DOHH2 (cell line): ENCODE measurements at regions not wholly inside any gene's neighbourhood (a gene's known extent, or its start where the extent isn't known, plus 50 kb on each side); places are given as distances from the start of the nearest gene placed in this dataset.

Experiments
- H3F3A ChIP-seq: fragments of 200-600 bp; sonication (generic), shearing (Covaris generic); 2 replicates; pipeline ENCODE4 v1.6.0; 2016; ENCODE audit warnings: antibody characterized with exemption, mild to moderate bottlenecking; ENCODE audit not compliant: control insufficient read depth, insufficient read depth
- H3K27ac ChIP-seq: fragments of 200-600 bp; sonication (generic); 2 replicates; pipeline ENCODE4 v1.5.1; 2014; ENCODE audit warnings: low read depth, mild to moderate bottlenecking, low read length, moderate library complexity
- H3K27me3 ChIP-seq: fragments of 200-600 bp; sonication (generic); 2 replicates; pipeline ENCODE4 v1.6.1; 2014; ENCODE audit warnings: mild to moderate bottlenecking, low read length, mixed read lengths; ENCODE audit not compliant: control insufficient read depth
- H3K36me3 ChIP-seq: fragments of 200-600 bp; sonication (generic); 2 replicates; pipeline ENCODE4 v1.6.1; 2014; ENCODE audit warnings: mild to moderate bottlenecking, low read length, moderate library complexity, mixed read lengths; ENCODE audit not compliant: control insufficient read depth
- H3K4me1 ChIP-seq: fragments of 200-600 bp; sonication (generic); 2 replicates; pipeline ENCODE4 v1.6.1; 2014; ENCODE audit warnings: mild to moderate bottlenecking, low read length, mixed read lengths; ENCODE audit not compliant: control insufficient read depth
- H3K4me2 ChIP-seq: fragments of 200-600 bp; sonication (generic); 2 replicates; pipeline ENCODE4 v1.6.0; 2014; ENCODE audit warnings: mild to moderate bottlenecking, low read length, moderate library complexity
- H3K4me3 ChIP-seq: fragments of 200-600 bp; sonication (generic); 2 replicates; pipeline ENCODE4 v1.5.1; 2014; ENCODE audit warnings: mild to moderate bottlenecking, low read length, mixed read lengths
- H3K79me2 ChIP-seq: fragments of 200-600 bp; sonication (generic); 2 replicates; pipeline ENCODE4 v1.6.1; 2014; ENCODE audit warnings: mild to moderate bottlenecking, low read length, mixed read lengths; ENCODE audit not compliant: control insufficient read depth
- H3K9me2 ChIP-seq: fragments of 200-600 bp; sonication (generic); replicated peaks from 2 replicates; pipeline ENCODE4 v1.6.1; 2014; ENCODE audit warnings: mild to moderate bottlenecking, low read length, mixed read lengths; ENCODE audit not compliant: control insufficient read depth
- H3K9me3 ChIP-seq: fragments of 200-600 bp; sonication (generic); 2 replicates; pipeline ENCODE4 v1.6.1; 2014; ENCODE audit warnings: antibody characterized with exemption, low read length, mixed read lengths; ENCODE audit not compliant: control insufficient read depth, insufficient read depth
- H4K20me1 ChIP-seq: fragments of 200-600 bp; sonication (generic); 2 replicates; pipeline ENCODE4 v1.6.0; 2014; ENCODE audit warnings: low read depth, mild to moderate bottlenecking, antibody characterized with exemption, low read length, moderate library complexity; ENCODE audit not compliant: control insufficient read depth, insufficient read depth
- CTCF ChIP-seq: fragments of 200-600 bp; sonication (generic); IDR thresholded peaks from one replicate; pipeline ENCODE4 v1.5.1; 2014; ENCODE audit warnings: antibody characterized with exemption, mild to moderate bottlenecking, low read depth, low read length; ENCODE audit not compliant: poor library complexity, severe bottlenecking
- EZH2phosphoT487 ChIP-seq: fragments of 200-600 bp; sonication (generic); IDR thresholded peaks from 2 replicates; pipeline ENCODE4 v1.6.1; 2017; ENCODE audit warnings: borderline replicate concordance, mild to moderate bottlenecking, antibody characterized with exemption, low read length, moderate library complexity, mixed read lengths

DNA sequence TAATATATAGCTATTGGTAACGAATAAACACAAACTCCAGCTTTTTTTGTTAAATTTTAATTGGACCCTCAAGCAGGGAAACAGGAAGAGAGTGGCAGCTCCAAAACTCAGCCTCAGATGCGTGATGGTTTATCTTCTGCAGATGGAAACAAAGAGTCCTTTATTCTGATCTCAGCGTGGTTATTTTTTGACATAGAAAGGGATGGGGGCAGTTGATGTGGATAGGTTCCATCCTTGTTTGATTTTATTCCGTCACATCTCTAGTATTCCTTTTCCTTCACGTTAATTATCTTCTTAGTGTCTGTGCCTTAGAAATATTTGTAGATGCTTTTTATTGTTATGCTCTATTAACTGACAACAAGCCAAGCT lies 447.6 kb upstream of the SEL1L start:
- Histone ChIP-seq H3K4me3 (no peak overlapping the region), H3K79me2 (no peaks in the 10 kb centered on the region), H4K20me1 (no peaks in the 10 kb centered on the region), H3K36me3 (no peaks in the 10 kb centered on the region), H3K9me3 (no peaks in the 10 kb centered on the region), H3K9me2 (no peaks in the 10 kb centered on the region), H3K4me2 (no peak overlapping the region), H3K27ac (no peak overlapping the region), H3F3A (no peaks in the 10 kb centered on the region), H3K27me3 (no peaks in the 10 kb centered on the region), H3K4me1 (no peaks in the 10 kb centered on the region)
- no peak for TF ChIP-seq CTCF
- no peak for TF ChIP-seq EZH2phosphoT487

DNA sequence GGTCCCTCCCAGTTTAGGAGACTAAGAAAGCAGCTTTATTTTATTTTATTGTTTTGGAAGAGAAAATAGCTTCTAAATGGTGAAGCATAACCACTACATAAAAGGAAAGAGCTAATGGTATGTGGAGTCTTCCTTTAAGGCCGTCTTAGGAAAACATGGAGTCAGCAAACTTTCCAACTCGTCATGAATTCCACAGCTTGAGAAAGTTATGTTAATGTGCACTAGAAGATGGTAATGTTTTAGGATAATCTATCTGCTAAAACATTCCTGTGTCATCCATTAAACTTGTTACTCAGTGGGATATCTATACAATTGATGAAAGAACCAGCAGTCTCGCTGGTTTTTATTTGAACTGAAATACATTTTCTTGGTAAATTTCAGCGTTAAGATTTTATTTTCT lies 448.4 kb upstream of the SEL1L start:
- Histone ChIP-seq H3K79me2 (no peaks in the 10 kb centered on the region), H3K27me3 (no peaks in the 10 kb centered on the region), H4K20me1 (no peaks in the 10 kb centered on the region), H3K9me3 (no peaks in the 10 kb centered on the region), H3K27ac (no peak overlapping the region), H3K4me3 (no peak overlapping the region), H3K9me2 (no peaks in the 10 kb centered on the region), H3K4me1 (no peaks in the 10 kb centered on the region), H3K36me3 (no peaks in the 10 kb centered on the region), H3F3A (no peaks in the 10 kb centered on the region), H3K4me2 (no peak overlapping the region)
- TF ChIP-seq CTCF (no peak), EZH2phosphoT487 (no peak)

GRCh38 chr14:81986005-81986404 lies 452.4 kb upstream of the SEL1L start:
- Histone ChIP-seq H3K9me3 (no peaks in the 10 kb centered on the region), H3K4me2 (no peak overlapping the region), H3K27ac (no peak overlapping the region), H3K27me3 (0 out of 2 replicates have a peak, but pooled peaks cover 2% of the 10 kb centered on the region), H3K4me3 (no peak overlapping the region), H4K20me1 (no peaks in the 10 kb centered on the region), H3K36me3 (no peaks in the 10 kb centered on the region), H3K4me1 (no peaks in the 10 kb centered on the region), H3K9me2 (no peaks in the 10 kb centered on the region), H3K79me2 (no peaks in the 10 kb centered on the region), H3F3A (no peaks in the 10 kb centered on the region)
- TF ChIP-seq CTCF = no peak
- no peak for TF ChIP-seq EZH2phosphoT487

DNA sequence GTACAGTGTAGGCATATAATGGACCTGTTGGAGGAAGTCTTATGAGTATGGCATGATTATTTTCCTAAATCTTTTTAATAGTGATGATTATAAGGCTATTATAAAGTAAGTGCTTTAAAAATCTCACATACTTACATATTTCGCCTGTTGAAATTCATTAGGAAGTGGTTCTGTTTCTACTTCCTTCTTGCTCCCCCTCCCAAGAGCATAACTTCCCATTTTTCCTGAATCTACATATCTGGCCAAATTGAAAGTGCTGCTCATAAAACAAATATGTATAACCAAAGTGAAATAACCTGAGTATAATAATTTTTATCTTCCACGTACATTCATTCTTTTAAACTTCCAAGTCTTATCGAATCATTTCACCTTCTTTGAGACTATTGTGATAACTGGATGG lies 455.6 kb upstream of the SEL1L start:
- Histone ChIP-seq H3K9me3 (no peaks in the 10 kb centered on the region), H3K9me2 (no peaks in the 10 kb centered on the region), H3K4me1 (no peaks in the 10 kb centered on the region), H3F3A (no peaks in the 10 kb centered on the region), H3K79me2 (no peaks in the 10 kb centered on the region), H3K27me3 (0 out of 2 replicates have a peak, but pooled peaks cover 2% of the 10 kb centered on the region), H3K36me3 (no peaks in the 10 kb centered on the region), H3K4me2 (no peak overlapping the region), H3K27ac (no peak overlapping the region), H4K20me1 (no peaks in the 10 kb centered on the region), H3K4me3 (no peak overlapping the region)
- TF ChIP-seq EZH2phosphoT487 = no peak
- no peak for TF ChIP-seq CTCF
